WTC11 (cell line): ENCODE measurements at regions not wholly inside any gene's neighbourhood (a gene's known extent, or its start where the extent isn't known, plus 50 kb on each side); places are given as distances from the start of the nearest gene placed in this dataset.

ENCODE experiments used
- ATAC-seq: fragments of 200-7000 bp; cut with Tn5 transposase; 2 replicates; pipeline ENCODE4 v1.10.0; 2021; ENCODE audit warnings: mild to moderate bottlenecking, moderate library complexity
- CTCF ChIA-PET: fragments of 300-600 bp; sonication (Branson Sonifier 250); formaldehyde crosslinking; loops from one replicate; lab custom pipeline; 2021; ENCODE audit warnings: antibody characterized with exemption; lab: Charles Lee
- POLR2A ChIA-PET: fragments of 350-600 bp; sonication (Branson Sonifier 250); formaldehyde crosslinking; loops from one replicate; lab custom pipeline; 2021; ENCODE audit warnings: antibody characterized with exemption; lab: Charles Lee
- DNase-seq: peaks from one replicate; pipeline ENCODE4 v3.0.0; 2021; ENCODE audit warnings: low spot score
- H3K27ac Mint-ChIP-seq: 2 replicates; pipeline ENCODE4 v1.8.0; 2021; ENCODE audit warnings: mixed read lengths
- H3K27me3 Mint-ChIP-seq: 2 replicates; pipeline ENCODE4 v1.8.0; 2021; ENCODE audit warnings: low read depth, mild to moderate bottlenecking, moderate library complexity, mixed read lengths
- H3K36me3 Mint-ChIP-seq: 2 replicates; pipeline ENCODE4 v1.8.0; 2021; ENCODE audit warnings: mixed read lengths
- H3K4me1 Mint-ChIP-seq: 2 replicates; pipeline ENCODE4 v1.8.0; 2022; ENCODE audit warnings: mixed read lengths
- H3K4me3 Mint-ChIP-seq: 2 replicates; pipeline ENCODE4 v1.8.0; 2021; ENCODE audit warnings: mild to moderate bottlenecking, moderate library complexity, mixed read lengths
- H3K9me3 Mint-ChIP-seq: 2 replicates; pipeline ENCODE4 v1.8.0; 2021; ENCODE audit warnings: mixed read lengths
- ATF6 ChIP-seq: sonication (generic); formaldehyde crosslinking; IDR thresholded peaks from 2 replicates; pipeline ENCODE4 v1.8.1; 2023; ENCODE audit warnings: mild to moderate bottlenecking, missing genetic modification reagents
- CBFB ChIP-seq: sonication (generic); formaldehyde crosslinking; IDR thresholded peaks from 2 replicates; pipeline ENCODE4 v1.8.1; 2022; ENCODE audit warnings: mild to moderate bottlenecking, low read depth, missing genetic modification reagents
- CDX4 ChIP-seq: fragments of 250-450 bp; sonication (Bioruptor Pico); IDR thresholded peaks from 2 replicates; pipeline ENCODE4 v1.9.0; 2021; ENCODE audit warnings: moderate library complexity, mild to moderate bottlenecking, inconsistent platforms, borderline replicate concordance
- E2F5 ChIP-seq: sonication (generic); formaldehyde crosslinking; IDR thresholded peaks from 2 replicates; pipeline ENCODE4 v1.8.1; 2022; ENCODE audit warnings: mild to moderate bottlenecking, moderate library complexity, missing genetic modification reagents
- ERG ChIP-seq: fragments of 250-450 bp; sonication (Bioruptor Pico); IDR thresholded peaks from 2 replicates; pipeline ENCODE4 v1.8.0; 2021; ENCODE audit warnings: mild to moderate bottlenecking
- ESRRA ChIP-seq: sonication (generic); formaldehyde crosslinking; IDR thresholded peaks from 2 replicates; pipeline ENCODE4 v1.8.1; 2022; ENCODE audit warnings: mild to moderate bottlenecking, missing genetic modification reagents, borderline replicate concordance
- FOXP1 ChIP-seq: sonication (generic); formaldehyde crosslinking; IDR thresholded peaks from 2 replicates; pipeline ENCODE4 v1.8.0; 2022; ENCODE audit warnings: missing genetic modification reagents, mild to moderate bottlenecking, moderate library complexity, borderline replicate concordance
- IRF1 ChIP-seq: sonication (generic); formaldehyde crosslinking; IDR thresholded peaks from 2 replicates; pipeline ENCODE4 v1.8.0; 2023; ENCODE audit warnings: missing genetic modification reagents
- KAT7 ChIP-seq: sonication (generic); formaldehyde crosslinking; IDR thresholded peaks from 2 replicates; pipeline ENCODE4 v1.8.1; 2023; ENCODE audit warnings: missing genetic modification reagents, mild to moderate bottlenecking, borderline replicate concordance
- MYBL2 ChIP-seq: sonication (generic); formaldehyde crosslinking; IDR thresholded peaks from 2 replicates; pipeline ENCODE4 v1.8.1; 2023; ENCODE audit warnings: mild to moderate bottlenecking, moderate library complexity, missing genetic modification reagents
- NFATC4 ChIP-seq: fragments of 250-450 bp; sonication (Bioruptor Pico); IDR thresholded peaks from 2 replicates; pipeline ENCODE4 v1.9.0; 2021; ENCODE audit warnings: mild to moderate bottlenecking
- NR1H2 ChIP-seq: sonication (generic); formaldehyde crosslinking; IDR thresholded peaks from 2 replicates; pipeline ENCODE4 v1.9.0; 2021; ENCODE audit warnings: mild to moderate bottlenecking, moderate library complexity, missing genetic modification reagents
- PRDM15 ChIP-seq: sonication (generic); formaldehyde crosslinking; IDR thresholded peaks from 2 replicates; pipeline ENCODE4 v1.8.0; 2022; ENCODE audit warnings: missing genetic modification reagents
- STAT6 ChIP-seq: sonication (generic); formaldehyde crosslinking; conservative IDR thresholded peaks from 2 replicates; pipeline ENCODE4 v1.8.1; 2023; ENCODE audit warnings: mild to moderate bottlenecking, low read depth, missing genetic modification reagents, moderate library complexity
- ZNF121 ChIP-seq: sonication (generic); formaldehyde crosslinking; IDR thresholded peaks from 2 replicates; pipeline ENCODE4 v1.8.0; 2023; ENCODE audit warnings: missing genetic modification reagents
- ZNF138 ChIP-seq: sonication (generic); formaldehyde crosslinking; conservative IDR thresholded peaks from 2 replicates; pipeline ENCODE4 v1.8.1; 2022; ENCODE audit warnings: mild to moderate bottlenecking, moderate library complexity, missing genetic modification reagents

GRCh38 chr7:20519645-20520044 lies 95.8 kb upstream of the ABCB5 start:
- Mint-ChIP-seq H3K4me3 (no peak overlapping the region), H3K36me3 (no peaks in the 10 kb centered on the region), H3K9me3 (peaks cover 9% of the 10 kb centered on the region), H3K27me3 (no peaks in the 10 kb centered on the region), H3K27ac (no peak overlapping the region), H3K4me1 (no peaks in the 10 kb centered on the region)
- TF ChIP-seq ZNF121 (CRISPR knock-in tag) (no peak), NFATC4 (CRISPR knock-in tag) (no peak), CDX4 (CRISPR knock-in tag) (no peak), IRF1 (CRISPR knock-in tag) (no peak), STAT6 (CRISPR knock-in tag) (no peak), ZNF138 (CRISPR knock-in tag) (no peak), ATF6 (CRISPR knock-in tag) (no peak), PRDM15 (no peak), ESRRA (no peak), ERG (CRISPR knock-in tag) (no peak), MYBL2 (no peak)
- DNase-seq (no peak), ATAC-seq (no peak)
- ChIA-PET CTCF (no interaction called here), POLR2A (no interaction called here)

GRCh38 chr7:20520530-20520929 lies 94.9 kb upstream of the ABCB5 start:
- ChIA-PET CTCF (no interaction called here), POLR2A (no interaction called here)
- Mint-ChIP-seq H3K27ac (no peak overlapping the region), H3K27me3 (no peaks in the 10 kb centered on the region), H3K4me1 (no peaks in the 10 kb centered on the region), H3K9me3 (peaks cover 13% of the 10 kb centered on the region), H3K36me3 (no peaks in the 10 kb centered on the region), H3K4me3 (no peak overlapping the region)
- DNase-seq (no peak), ATAC-seq (no peak)
- no peak for TF ChIP-seq NR1H2 (CRISPR knock-in tag)
- no peak for TF ChIP-seq CBFB (CRISPR knock-in tag)
- TF ChIP-seq ZNF121 (CRISPR knock-in tag): no peak
- no peak for TF ChIP-seq FOXP1
- no peak for TF ChIP-seq E2F5 (CRISPR knock-in tag)
- TF ChIP-seq KAT7 (CRISPR knock-in tag): no peak
